ENCODE measurements at regions not wholly inside any gene's neighbourhood (a gene's known extent, or its start where the extent isn't known, plus 50 kb on each side); places are given as distances from the start of the nearest gene placed in this dataset.

GRCh38 chr12:127742231-127742630 lies 524.7 kb upstream of the TMEM132C start:
- TF ChIP-seq CTCF (conservative IDR thresholded peaks at IDR 0.05; ENCODE audit: low read depth, low read length): no peak
- TF ChIP-seq EZH2 (IDR thresholded peaks at IDR 0.05; ENCODE audit: low read length, unreplicated experiment): no peak
- no peak for TF ChIP-seq EZH2phosphoT487 (IDR thresholded peaks at IDR 0.05; ENCODE audit: borderline replicate concordance, low read length)

Measured in PC-3 (cell line).